SKM-1 (cell line): ENCODE measurements at regions not wholly inside any gene's neighbourhood (a gene's known extent, or its start where the extent isn't known, plus 50 kb on each side); places are given as distances from the start of the nearest gene placed in this dataset.
"Not testable (repeated sequence)": the region's sequence is repeated elsewhere in the genome, so short reads cannot be mapped to it uniquely, and the experiment has no call there.

Experiments
- DNase-seq: peaks from one replicate; lab custom pipeline; 2025; ENCODE audit not compliant: unreplicated experiment; lab: John Stamatoyannopoulos, UW

DNA sequence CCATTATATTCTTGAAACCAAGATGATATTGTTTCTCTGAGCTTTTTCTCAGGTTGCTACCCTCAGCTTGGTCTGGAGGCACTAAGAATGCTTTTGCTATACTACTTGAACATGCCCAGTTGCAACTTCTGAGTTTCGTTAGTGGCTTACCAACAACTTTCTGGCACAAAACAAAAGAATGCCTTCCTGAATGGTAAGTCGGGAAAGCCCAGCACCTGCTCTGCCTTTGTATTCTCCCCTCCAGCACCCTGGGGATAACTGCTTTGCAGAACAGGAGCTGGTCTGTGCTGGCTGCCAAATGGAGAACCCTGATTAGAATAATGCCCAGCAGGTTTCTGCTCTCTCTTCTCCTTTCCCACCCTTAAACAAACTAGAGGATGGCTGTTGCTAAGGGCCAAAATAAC, 149.3 kb downstream of the TGFB2 start:
- DNase-seq = no peak

DNA sequence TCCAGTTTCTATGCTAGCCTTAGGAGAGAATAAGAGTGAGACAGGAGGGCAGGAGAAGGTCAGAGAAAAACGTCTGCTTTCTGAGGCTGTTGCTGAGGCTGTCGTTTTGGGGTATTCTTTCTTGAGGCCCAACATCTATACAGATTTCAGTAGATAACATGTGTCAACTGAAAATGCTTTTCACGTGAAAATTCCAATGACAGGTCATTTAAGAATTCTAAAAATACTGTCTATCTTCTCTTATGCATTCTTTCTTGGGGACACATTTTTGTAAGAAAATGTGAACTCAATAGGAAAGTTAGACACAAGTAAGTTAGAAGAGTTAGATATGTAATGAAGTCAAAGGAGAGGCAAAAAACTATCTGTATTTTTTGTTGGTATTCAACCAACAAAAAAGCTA, 150.8 kb downstream of the TGFB2 start:
- no peak for DNase-seq

- no peak for DNase-seq
Measured at GRCh38 chr1:218496561-218496960, 151.4 kb downstream of the TGFB2 start.

- no peak for DNase-seq
Measured at GRCh38 chr1:218498056-218498938, 153.2 kb downstream of the TGFB2 start.

GRCh38 chr1:218499011-218499691, 154.0 kb downstream of the TGFB2 start:
- no peak for DNase-seq

GRCh38 chr1:218499911-218500310, 154.8 kb downstream of the TGFB2 start:
- DNase-seq = no peak

DNA sequence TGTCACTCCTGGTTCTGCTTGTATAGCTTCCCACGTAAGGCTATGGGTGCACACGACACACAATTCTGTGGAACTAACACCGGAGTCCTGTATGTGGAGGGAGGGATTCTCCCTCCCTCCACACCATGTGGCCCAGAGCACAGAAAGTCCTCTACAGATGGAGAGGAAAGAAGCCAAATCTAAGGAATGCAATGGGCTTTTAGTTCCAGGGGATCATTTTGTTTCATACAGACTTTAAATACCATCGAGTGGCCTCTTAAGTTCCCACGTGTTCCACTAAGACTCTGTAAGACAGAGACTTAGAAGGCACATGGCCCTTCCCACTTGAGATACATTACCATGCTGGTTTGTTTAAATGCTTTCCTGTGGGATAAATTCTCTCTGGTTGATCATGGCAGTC, 156.0 kb downstream of the TGFB2 start:
- no peak for DNase-seq

DNA sequence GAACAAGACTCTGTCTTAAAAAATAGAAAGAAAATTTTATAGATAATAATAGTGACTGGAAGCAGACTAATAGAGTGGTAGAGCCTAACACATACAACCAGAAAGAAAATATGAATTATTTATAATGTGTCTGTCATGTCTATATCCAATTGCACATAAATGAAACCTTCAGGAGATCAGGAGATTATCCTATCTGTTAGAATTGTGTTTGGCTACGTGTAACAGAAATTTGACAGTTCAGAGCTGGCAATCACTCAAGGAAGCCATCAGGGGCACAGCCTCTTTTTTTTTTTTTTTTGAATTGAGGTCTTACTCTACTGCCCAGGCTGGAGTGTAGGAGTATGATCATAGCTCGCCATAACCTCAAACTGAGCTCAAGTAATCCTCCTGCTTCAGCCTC, 157.2 kb downstream of the TGFB2 start:
- no peak for DNase-seq

DNA sequence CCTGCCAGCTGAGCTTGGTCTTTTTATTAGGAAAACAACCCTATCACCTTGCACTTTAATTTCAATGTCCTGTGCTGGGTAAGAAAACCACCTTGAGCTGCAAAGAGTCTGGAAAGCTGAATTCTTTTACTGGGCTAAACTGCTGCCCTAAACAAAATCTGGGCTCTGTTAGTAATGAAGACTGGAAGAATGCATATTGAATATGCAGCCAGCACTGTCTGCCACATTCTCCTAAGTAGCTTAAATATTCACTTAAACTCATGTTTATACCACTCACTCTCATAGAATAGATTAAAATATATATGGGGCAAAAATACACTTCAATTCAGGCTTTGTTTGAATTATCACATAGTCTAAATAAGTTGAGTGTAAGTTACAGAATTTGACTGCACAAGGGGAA, 158.0 kb downstream of the TGFB2 start:
- no peak for DNase-seq

DNA sequence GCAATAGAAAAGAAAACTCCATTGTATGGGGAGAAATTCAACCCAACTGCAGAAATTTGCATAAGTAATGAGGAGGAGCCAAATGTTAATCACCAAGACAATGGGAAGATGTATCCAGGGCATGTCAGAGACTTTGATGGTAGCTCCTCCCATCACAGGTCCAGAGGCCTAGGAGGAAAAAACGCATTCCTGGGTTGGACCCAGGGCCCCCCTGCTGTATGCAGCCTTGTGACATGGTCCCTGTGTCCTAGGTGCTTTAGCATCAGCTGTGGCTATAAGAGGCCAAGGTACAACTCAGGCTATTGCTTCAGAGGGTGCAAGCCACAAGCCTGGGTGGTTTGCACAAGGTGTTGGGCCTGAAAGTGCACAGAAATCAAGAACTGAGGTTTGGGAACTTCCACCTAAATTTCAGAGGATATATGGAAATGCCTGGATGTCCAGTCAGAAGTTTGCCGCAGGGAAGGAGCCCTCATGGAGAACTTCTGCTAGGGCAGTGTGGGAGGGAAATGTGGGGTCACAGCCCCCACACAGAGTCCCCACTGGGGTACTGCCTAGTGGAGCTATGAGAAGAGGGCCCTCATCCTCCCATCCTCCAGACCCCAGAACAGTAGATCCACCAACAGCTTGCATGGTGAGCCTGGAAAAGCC, 162.3 kb downstream of the TGFB2 start:
- DNase-seq = no peak

DNA sequence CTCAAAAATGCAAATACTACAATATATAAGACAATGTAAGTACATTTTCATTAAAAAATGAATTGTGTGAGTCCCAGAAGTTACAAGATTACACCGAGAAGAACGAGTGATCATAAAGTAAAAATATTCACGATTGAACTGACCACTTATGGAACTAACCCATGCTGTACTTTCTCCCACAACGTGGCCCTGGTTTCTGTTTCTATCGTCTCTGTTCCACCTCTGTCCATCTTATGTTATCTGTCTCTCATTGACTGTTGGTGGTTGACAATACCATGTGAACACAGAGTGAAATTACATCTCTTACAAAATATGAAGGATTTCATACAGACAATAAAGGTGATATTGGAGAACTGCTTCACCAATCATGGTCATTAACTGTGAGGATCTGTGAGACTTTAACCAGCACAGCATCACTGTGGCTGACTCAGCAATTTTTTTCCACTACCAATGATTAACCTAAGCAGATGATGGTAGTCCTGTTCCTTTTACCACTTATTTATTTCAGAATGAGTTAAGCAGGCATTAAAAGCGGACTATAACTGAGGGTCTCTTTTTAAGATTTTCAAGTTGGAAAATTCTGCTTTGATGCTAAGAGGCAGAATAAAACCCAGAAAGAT, 165.1 kb downstream of the TGFB2 start:
- DNase-seq = no peak

DNA sequence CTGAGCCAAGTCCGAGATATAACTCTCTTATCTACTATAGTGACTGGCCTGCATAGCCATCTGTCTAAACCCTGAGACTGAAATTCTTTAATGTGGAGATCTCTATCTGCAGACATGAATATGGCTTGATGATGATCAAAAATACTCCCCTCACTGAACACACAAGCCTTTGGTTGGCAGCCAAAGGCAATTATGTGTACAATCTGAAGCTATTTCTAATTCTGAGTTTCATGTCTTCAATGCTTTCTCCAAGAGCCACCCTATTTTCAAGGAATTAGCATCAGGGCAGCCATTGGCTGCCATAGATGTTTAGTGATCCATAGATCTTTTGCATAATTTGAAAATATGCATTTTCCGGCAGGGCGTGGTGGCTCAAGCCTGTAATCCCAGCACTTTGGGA, 168.2 kb downstream of the TGFB2 start:
- no peak for DNase-seq

DNA sequence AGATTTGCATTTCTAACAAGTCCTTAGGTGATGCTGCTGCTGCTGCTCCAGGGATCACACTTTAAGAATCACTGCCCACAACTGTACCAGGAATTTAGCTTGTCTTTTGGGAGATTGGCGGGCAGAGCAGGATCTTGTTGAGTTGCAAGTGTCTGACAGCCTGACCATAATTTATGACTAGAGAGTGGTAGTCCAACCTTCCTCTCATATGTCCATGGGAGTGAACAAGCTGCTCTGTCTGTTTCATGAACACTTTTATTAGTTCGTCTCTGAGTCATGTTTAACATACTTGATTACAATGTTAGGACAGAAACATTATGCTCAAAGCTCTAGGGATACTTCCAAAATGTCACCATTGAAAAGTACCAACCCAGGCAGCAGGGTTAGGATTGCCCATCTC, 169.6 kb downstream of the TGFB2 start:
- DNase-seq = no peak

DNA sequence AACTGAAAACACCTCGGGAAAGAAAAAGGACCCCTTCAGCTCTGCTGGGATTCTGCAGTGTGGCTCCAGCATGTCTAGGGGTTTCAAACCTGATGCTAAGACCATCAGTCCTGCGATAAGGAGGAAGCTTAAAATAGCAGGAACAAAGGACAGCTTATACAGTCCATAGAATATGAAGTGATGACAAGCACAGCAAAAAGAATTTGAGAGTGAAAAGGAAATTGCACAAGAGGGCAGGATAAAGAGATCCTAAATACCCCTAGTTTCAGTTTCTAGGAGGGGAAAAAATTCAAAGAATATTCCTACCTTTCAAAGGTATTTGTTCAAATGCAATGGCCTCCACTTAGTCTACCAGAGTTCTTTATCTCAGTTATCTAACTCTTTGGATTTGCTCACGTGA, 171.4 kb downstream of the TGFB2 start:
- DNase-seq = no peak

DNA sequence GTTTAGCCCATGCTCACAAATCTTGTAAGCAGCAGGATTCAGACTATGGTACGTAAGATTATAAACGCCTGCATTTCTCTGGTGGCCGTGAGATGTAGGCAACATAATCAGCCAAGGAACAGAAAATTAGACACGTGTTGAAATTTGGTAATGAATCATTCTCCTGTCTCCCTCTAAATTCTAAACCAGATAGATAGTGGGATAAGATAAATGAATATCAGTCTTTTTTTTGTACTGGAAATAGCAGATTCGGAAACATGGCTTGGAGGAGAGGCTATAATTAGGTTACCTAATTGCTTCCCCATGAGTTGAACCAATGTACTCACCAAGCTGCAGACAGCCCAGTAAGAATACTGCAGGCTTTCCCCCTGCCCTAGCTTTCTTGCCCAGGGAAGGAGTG, 172.3 kb downstream of the TGFB2 start:
- no peak for DNase-seq

- no peak for DNase-seq
Measured at GRCh38 chr1:218518216-218518740, 173.1 kb downstream of the TGFB2 start.

DNA sequence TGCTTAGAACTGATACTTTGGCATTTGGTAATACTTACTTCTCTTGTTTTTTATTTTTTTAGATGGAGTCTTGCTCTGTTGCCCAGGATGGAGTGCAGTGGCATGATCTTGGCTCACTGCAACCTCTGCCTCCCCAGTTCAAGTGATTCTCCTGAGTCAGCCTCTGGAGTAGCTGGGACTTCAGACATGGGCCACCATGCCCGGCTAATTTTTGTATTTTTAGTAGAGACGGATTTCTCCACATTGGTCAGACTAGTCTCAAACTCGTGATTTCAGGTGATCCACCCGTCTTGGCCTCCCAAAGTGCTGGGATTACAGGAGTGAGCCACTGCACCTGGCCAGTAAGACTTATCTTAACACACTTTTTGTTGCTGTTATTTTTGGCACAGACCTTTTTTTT, 175.5 kb downstream of the TGFB2 start:
- not testable (repeated sequence) for DNase-seq

DNA sequence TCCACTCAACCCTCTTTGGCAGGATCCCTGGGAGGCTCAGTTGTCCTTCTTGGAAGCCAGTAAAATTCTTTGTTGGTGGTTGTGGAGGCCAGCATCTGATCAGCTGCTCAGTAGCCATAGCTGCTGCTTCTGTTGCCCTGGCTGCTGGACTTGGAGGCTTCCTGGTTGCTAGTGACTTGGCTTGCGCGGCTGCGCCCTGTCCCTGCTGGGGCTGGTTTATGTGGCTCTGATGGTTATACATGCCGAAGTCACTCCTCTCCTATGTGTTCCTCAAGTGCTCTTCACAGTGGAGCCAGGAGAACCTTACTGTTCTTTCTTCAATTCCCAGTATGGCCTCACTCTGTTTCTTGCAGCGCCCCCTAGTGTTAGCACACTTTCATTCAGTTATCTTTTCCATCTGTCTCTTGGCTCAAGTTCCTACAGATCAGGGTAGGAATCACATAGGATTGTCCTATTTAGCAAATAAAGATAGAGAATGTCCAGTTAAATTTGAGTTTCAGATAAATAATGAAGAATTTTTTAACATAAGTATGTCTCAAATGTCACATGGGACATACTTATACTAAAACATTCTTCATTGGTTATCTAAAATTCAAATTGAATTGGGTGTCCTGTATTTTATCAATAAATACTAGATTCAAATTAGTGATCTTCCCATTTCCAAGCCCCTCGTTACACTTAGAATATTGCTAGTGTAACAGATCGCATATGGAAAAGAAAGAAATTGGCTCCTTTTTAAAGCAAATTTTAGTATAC, 176.5 kb downstream of the TGFB2 start:
- peak; percentile 65 for DNase-seq

- DNase-seq = no peak
Measured at GRCh38 chr1:218524526-218524925, 179.4 kb downstream of the TGFB2 start.

GRCh38 chr1:218525031-218525430, 179.9 kb downstream of the TGFB2 start:
- no peak for DNase-seq
